ENCODE measurements at regions not wholly inside any gene's neighbourhood (a gene's known extent, or its start where the extent isn't known, plus 50 kb on each side); places are given as distances from the start of the nearest gene placed in this dataset.
"Not testable (repeated sequence)": the region's sequence is repeated elsewhere in the genome, so short reads cannot be mapped to it uniquely, and the experiment has no call there.

- no peak for DNase-seq (ENCODE audit: low spot score)
These were observed 357.7 kb upstream of the SPRED2 start for GRCh38 chr2:65789923-65790675.

- no peak for DNase-seq (ENCODE audit: low spot score)
These were observed 356.2 kb upstream of the SPRED2 start for GRCh38 chr2:65788556-65788955.

- DNase-seq (ENCODE audit: low spot score): no peak
These were observed 354.4 kb upstream of the SPRED2 start for GRCh38 chr2:65786765-65787164.

- DNase-seq (ENCODE audit: low spot score): no peak
These were observed 353.8 kb upstream of the SPRED2 start for GRCh38 chr2:65786007-65786717.

- DNase-seq (ENCODE audit: low spot score): no peak
These were observed 350.7 kb upstream of the SPRED2 start for GRCh38 chr2:65782996-65783650.

GRCh38 chr2:65782186-65782585 lies 349.8 kb upstream of the SPRED2 start:
- no peak for DNase-seq (ENCODE audit: low spot score)

GRCh38 chr2:65781756-65782155 lies 349.4 kb upstream of the SPRED2 start:
- DNase-seq (ENCODE audit: low spot score): no peak

- no peak for DNase-seq (ENCODE audit: low spot score)
These were observed 346.6 kb upstream of the SPRED2 start for GRCh38 chr2:65779021-65779420.

GRCh38 chr2:65778137-65778536 lies 345.7 kb upstream of the SPRED2 start:
- DNase-seq (ENCODE audit: low spot score): no peak

GRCh38 chr2:65775839-65776238 lies 343.4 kb upstream of the SPRED2 start:
- DNase-seq (ENCODE audit: low spot score): no peak

GRCh38 chr2:65767946-65768345 lies 335.5 kb upstream of the SPRED2 start:
- DNase-seq (ENCODE audit: low spot score): no peak

- DNase-seq (ENCODE audit: low spot score): no peak
These were observed 334.4 kb upstream of the SPRED2 start for GRCh38 chr2:65766768-65767267.

GRCh38 chr2:65765376-65765775 lies 333.0 kb upstream of the SPRED2 start:
- no peak for DNase-seq (ENCODE audit: low spot score)

GRCh38 chr2:65762068-65762467 lies 329.7 kb upstream of the SPRED2 start:
- DNase-seq (ENCODE audit: low spot score): no peak

- DNase-seq (ENCODE audit: low spot score): no peak
These were observed 321.8 kb upstream of the SPRED2 start for GRCh38 chr2:65754219-65754618.

GRCh38 chr2:65751408-65751807 lies 319.0 kb upstream of the SPRED2 start:
- DNase-seq (ENCODE audit: low spot score): no peak

GRCh38 chr2:65749545-65749944 lies 317.1 kb upstream of the SPRED2 start:
- no peak for DNase-seq (ENCODE audit: low spot score)

GRCh38 chr2:65747875-65748274 lies 315.5 kb upstream of the SPRED2 start:
- DNase-seq (ENCODE audit: low spot score): not testable (repeated sequence)

GRCh38 chr2:65746931-65747675 lies 314.7 kb upstream of the SPRED2 start:
- DNase-seq (ENCODE audit: low spot score): no peak

- no peak for DNase-seq (ENCODE audit: low spot score)
These were observed 312.2 kb upstream of the SPRED2 start for GRCh38 chr2:65744477-65745200.

- no peak for DNase-seq (ENCODE audit: low spot score)
These were observed 310.6 kb upstream of the SPRED2 start for GRCh38 chr2:65742977-65743376.

- no peak for DNase-seq (ENCODE audit: low spot score)
These were observed 307.5 kb upstream of the SPRED2 start for GRCh38 chr2:65739927-65740326.
